ENCODE measurements at regions not wholly inside any gene's neighbourhood (a gene's known extent, or its start where the extent isn't known, plus 50 kb on each side); places are given as distances from the start of the nearest gene placed in this dataset.
"Not testable (repeated sequence)": the region's sequence is repeated elsewhere in the genome, so short reads cannot be mapped to it uniquely, and the experiment has no call there.

GRCh38 chr18:34386803-34387202 is 162.1 kb upstream of the NOL4 start:
- TF ChIP-seq CTCF (IDR thresholded peaks at IDR 0.05; ENCODE audit: unreplicated experiment in 3 of 3) = no peak
- no peaks in the 10 kb centered on the region for H3K36me3 Mint-ChIP-seq (ENCODE audit: low read depth)
- no peak overlapping the region for H3K4me3 Mint-ChIP-seq
- H3K4me1 Mint-ChIP-seq = no peaks in the 10 kb centered on the region
- no peak overlapping the region for H3K27ac Mint-ChIP-seq
- no peaks in the 10 kb centered on the region for H3K27me3 Mint-ChIP-seq (ENCODE audit: low read depth)
- no peaks in the 10 kb centered on the region for H3K9me3 Mint-ChIP-seq

GRCh38 chr18:34397286-34397896 is 172.7 kb upstream of the NOL4 start:
- no peaks in the 10 kb centered on the region for H3K36me3 Mint-ChIP-seq (ENCODE audit: low read depth)
- no peak overlapping the region for H3K4me3 Mint-ChIP-seq
- no peaks in the 10 kb centered on the region for H3K9me3 Mint-ChIP-seq
- no peaks in the 10 kb centered on the region for H3K4me1 Mint-ChIP-seq
- H3K27me3 Mint-ChIP-seq (ENCODE audit: low read depth) = no peaks in the 10 kb centered on the region
- no peak overlapping the region for H3K27ac Mint-ChIP-seq
- TF ChIP-seq CTCF (IDR thresholded peaks at IDR 0.05; ENCODE audit: unreplicated experiment in 3 of 3) = no peak

GRCh38 chr18:34399892-34400291 is 175.2 kb upstream of the NOL4 start:
- Mint-ChIP-seq H3K36me3 (ENCODE audit: low read depth) (no peaks in the 10 kb centered on the region), H3K27me3 (ENCODE audit: low read depth) (no peaks in the 10 kb centered on the region), H3K4me3 (no peak overlapping the region), H3K27ac (no peak overlapping the region), H3K9me3 (no peaks in the 10 kb centered on the region), H3K4me1 (no peaks in the 10 kb centered on the region)
- TF ChIP-seq CTCF (IDR thresholded peaks at IDR 0.05; ENCODE audit: unreplicated experiment in 3 of 3) = no peak

- Mint-ChIP-seq H3K27ac (no peak overlapping the region), H3K27me3 (ENCODE audit: low read depth) (no peaks in the 10 kb centered on the region), H3K9me3 (no peaks in the 10 kb centered on the region), H3K4me3 (no peak overlapping the region), H3K36me3 (ENCODE audit: low read depth) (no peaks in the 10 kb centered on the region), H3K4me1 (no peaks in the 10 kb centered on the region)
- TF ChIP-seq CTCF (IDR thresholded peaks at IDR 0.05; ENCODE audit: unreplicated experiment in 3 of 3) = no peak
Observed at GRCh38 chr18:34400834-34401233, 176.1 kb upstream of the NOL4 start.

GRCh38 chr18:34401775-34402174 is 177.1 kb upstream of the NOL4 start:
- H3K9me3 Mint-ChIP-seq = no peaks in the 10 kb centered on the region
- no peak overlapping the region for H3K4me3 Mint-ChIP-seq
- H3K4me1 Mint-ChIP-seq = no peaks in the 10 kb centered on the region
- H3K27me3 Mint-ChIP-seq (ENCODE audit: low read depth) = no peaks in the 10 kb centered on the region
- no peak overlapping the region for H3K27ac Mint-ChIP-seq
- H3K36me3 Mint-ChIP-seq (ENCODE audit: low read depth) = no peaks in the 10 kb centered on the region
- TF ChIP-seq CTCF (IDR thresholded peaks at IDR 0.05; ENCODE audit: unreplicated experiment in 3 of 3) = no peak

- H3K36me3 Mint-ChIP-seq (ENCODE audit: low read depth); H3K9me3 Mint-ChIP-seq; H3K4me3 Mint-ChIP-seq; H3K27ac Mint-ChIP-seq; H3K27me3 Mint-ChIP-seq (ENCODE audit: low read depth); H3K4me1 Mint-ChIP-seq: not testable (repeated sequence)
Observed at GRCh38 chr18:34407471-34407870, 182.8 kb upstream of the NOL4 start.

All from nephron (organoid).